LNCAP (cell line): ENCODE measurements at regions not wholly inside any gene's neighbourhood (a gene's known extent, or its start where the extent isn't known, plus 50 kb on each side); places are given as distances from the start of the nearest gene placed in this dataset.

Experiments
- CTCF ChIP-seq: fragments of 450-650 bp; IDR thresholded peaks from 2 replicates; pipeline ENCODE4 v1.5.1; 2017; ENCODE audit warnings: mild to moderate bottlenecking

- no peak for TF ChIP-seq CTCF
Measured at GRCh38 chr5:152105085-152105484, 180.4 kb upstream of the GLRA1 start.

- TF ChIP-seq CTCF = no peak
Measured at GRCh38 chr5:152104211-152104610, 179.6 kb upstream of the GLRA1 start.

- TF ChIP-seq CTCF = no peak
Measured at GRCh38 chr5:152102057-152102456, 177.4 kb upstream of the GLRA1 start.

GRCh38 chr5:152100462-152100861, 175.8 kb upstream of the GLRA1 start:
- no peak for TF ChIP-seq CTCF

DNA sequence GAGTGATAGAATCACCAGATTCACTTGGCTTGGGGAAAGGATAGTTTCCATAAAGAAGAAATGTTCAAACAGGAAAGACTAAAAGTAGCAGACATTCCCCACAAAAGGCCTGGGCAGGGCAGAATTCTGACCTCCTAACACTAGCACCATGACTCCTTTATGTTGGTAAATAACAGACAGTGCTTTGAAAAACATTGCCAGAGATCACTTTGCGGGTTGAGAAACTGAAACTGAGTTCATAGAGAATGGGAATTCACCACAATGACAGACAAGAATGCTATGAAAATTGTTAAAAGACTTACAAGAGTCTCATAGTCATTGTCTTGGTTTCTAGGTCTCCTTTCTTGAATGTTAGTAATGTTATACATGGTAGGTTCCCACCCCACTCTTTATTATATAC, 172.5 kb upstream of the GLRA1 start:
- TF ChIP-seq CTCF = no peak

GRCh38 chr5:152094716-152095115, 170.1 kb upstream of the GLRA1 start:
- no peak for TF ChIP-seq CTCF

- TF ChIP-seq CTCF = no peak
Measured at GRCh38 chr5:152094060-152094459, 169.4 kb upstream of the GLRA1 start.

DNA sequence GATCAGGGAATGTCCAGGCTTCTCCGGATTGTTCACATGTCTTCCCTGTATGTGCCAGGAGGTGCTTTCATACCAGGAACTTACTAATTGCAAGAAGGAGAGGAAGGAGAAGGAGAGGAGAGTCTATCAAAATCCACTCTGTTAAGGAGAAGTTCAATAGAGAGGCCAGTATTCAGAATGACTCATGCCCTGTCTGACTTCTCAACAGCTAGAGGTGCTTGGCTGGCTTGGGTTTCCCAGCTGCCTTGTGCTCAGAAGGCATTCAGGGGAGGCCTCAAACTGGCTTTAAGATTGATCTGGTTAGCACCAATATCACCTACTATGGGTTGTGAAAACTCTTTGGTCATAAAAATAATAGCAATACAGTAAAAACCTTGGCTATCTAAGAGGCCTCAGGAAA, 167.9 kb upstream of the GLRA1 start:
- no peak for TF ChIP-seq CTCF
